ENCODE measurements at regions not wholly inside any gene's neighbourhood (a gene's known extent, or its start where the extent isn't known, plus 50 kb on each side); places are given as distances from the start of the nearest gene placed in this dataset.

GRCh38 chr9:75699017-75699416, 191.5 kb upstream of the PCSK5 start:
- TF ChIP-seq POLR2AphosphoS5 (IDR thresholded peaks at IDR 0.05; ENCODE audit: low read depth, low read length) (no peak), SIN3A (IDR thresholded peaks at IDR 0.05; ENCODE audit: borderline replicate concordance, low read depth, low read length) (no peak), CTCF (IDR thresholded peaks at IDR 0.05) (no peak), MAX (IDR thresholded peaks at IDR 0.05; ENCODE audit: low read depth) (no peak), GATA2 (CRISPR knock-in tag; IDR thresholded peaks at IDR 0.05) (no peak), RCOR1 (IDR thresholded peaks at IDR 0.05; ENCODE audit: low read length) (no peak), USF2 (IDR thresholded peaks at IDR 0.05; ENCODE audit: borderline replicate concordance, low read depth, low read length) (no peak), EP300 (IDR thresholded peaks at IDR 0.05; ENCODE audit: borderline replicate concordance in 1 of 2, low read depth in 1 of 2, low read length in 1 of 2) (no peak), FOXM1 (IDR thresholded peaks at IDR 0.05; ENCODE audit: low read depth) (no peak), MEF2A (IDR thresholded peaks at IDR 0.05; ENCODE audit: borderline replicate concordance, low read depth) (no peak), PBX3 (IDR thresholded peaks at IDR 0.05) (no peak)
